ENCODE measurements at regions not wholly inside any gene's neighbourhood (a gene's known extent, or its start where the extent isn't known, plus 50 kb on each side); places are given as distances from the start of the nearest gene placed in this dataset.
A peak's percentile ranks its signal among the peaks of the same experiment; 100 is the strongest.
"Not testable (repeated sequence)": the region's sequence is repeated elsewhere in the genome, so short reads cannot be mapped to it uniquely, and the experiment has no call there.

DNA sequence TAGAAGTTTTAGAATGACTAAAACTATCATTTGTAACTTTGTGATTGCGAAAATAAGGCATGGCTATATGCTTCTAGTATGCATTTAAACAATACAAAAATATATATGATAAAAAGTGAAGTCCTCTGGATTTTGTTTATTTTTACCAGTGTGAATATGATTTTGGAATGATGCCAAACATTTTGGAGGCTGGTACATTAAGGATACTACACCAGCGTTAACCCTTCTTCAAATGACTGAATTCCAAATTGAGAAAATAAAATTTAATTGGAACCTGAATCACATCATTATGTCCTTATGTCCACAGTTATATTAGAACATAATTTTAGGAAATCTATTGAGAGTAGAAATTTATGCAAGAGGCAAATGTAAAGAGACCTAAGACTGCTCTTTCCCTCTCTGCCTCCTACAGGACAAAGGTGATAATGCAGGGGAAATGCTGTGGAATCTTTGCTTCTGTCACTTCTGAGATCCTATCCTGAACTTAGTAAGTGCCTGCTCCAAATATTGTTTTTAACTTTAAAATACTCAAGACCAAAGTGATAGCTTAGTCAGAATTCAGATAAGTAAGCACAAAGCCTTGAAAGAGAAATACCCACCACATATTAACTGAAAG, 121.1 kb upstream of the NANOGP8 start:
- DNase-seq = peak; percentile 58

- DNase-seq = no peak
Measured at GRCh38 chr15:35198197-35198596, 113.1 kb upstream of the NANOGP8 start.

GRCh38 chr15:35197754-35198153, 112.7 kb upstream of the NANOGP8 start:
- no peak for DNase-seq

DNA sequence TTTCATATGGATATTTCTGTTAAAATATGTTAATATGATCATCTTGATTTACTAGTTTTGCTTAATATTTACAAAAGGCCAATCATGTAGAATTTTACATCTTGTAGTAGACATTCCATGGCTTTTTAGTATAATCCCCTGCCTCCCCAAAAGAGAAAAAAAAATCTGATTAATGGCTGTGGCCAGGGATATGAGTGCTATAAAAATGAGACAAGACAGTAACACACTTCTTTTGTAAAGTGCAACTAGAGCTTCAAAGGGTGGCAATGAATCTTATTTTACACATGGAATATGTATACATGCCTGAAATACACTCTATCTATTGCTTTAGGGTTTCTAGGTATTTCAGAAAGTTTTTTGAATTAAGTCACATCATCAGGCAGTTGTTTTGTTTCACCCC, 112.2 kb upstream of the NANOGP8 start:
- DNase-seq = no peak

- no peak for DNase-seq
Measured at GRCh38 chr15:35196273-35196672, 111.2 kb upstream of the NANOGP8 start.

- DNase-seq = no peak
Measured at GRCh38 chr15:35195649-35196048, 110.6 kb upstream of the NANOGP8 start.

DNA sequence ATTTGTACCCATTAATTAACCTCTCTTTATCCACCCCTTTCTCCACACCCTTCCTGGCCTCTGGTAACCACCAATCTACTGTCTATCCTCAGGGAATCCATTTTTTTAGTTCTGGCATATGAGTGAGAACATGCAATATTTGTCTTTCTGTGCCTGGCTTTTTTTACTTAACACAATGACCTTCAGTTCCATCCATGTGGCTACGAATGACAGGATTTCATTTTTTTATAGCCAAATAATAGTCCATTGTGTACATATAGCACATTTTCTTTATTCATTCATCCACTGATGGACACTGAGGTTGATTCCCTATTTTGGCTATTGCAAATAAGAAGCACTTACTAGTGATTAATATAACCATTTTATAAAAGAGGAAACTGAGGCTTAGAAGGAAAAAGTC, 109.9 kb upstream of the NANOGP8 start:
- DNase-seq = no peak

DNA sequence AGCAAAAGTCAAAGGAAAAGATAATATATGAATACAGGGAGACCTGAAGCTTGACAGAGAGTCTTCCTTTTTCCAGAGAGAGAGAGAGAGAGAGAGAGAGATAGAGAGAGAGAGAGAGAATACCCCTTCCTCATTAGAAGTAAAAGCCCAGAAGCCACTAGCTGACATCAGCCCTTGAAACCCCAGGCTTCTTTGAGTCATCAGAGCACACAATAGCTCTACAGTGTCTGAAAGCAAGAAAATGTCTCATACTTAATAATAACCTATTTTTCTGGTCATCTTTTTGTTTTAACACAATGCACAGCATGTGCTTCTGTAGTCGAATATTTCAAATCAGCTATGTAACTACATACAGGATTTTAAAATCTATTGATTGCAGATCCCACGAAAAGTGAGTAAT, 109.2 kb upstream of the NANOGP8 start:
- no peak for DNase-seq

DNA sequence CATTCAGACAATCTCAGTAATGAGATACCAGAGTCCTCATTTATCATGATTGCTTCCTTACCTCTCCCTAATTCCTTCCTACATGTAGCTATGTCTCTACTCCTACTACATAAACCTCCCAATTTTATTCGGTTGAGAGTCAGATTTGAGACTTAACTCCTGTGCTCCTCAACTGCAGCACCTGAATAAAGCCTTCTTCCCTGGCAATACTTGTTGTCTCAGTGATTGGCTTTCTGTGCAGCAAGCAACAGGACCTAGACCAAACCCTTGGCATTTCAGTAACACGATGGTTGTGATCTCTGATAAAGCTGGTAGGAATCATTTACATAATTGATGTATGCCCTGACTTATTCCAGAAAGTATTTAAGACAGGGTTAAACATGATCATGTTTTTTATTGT, 106.7 kb upstream of the NANOGP8 start:
- no peak for DNase-seq

- no peak for DNase-seq
Measured at GRCh38 chr15:35186346-35186745, 101.3 kb upstream of the NANOGP8 start.

- no peak for DNase-seq
Measured at GRCh38 chr15:35184646-35185045, 99.6 kb upstream of the NANOGP8 start.

DNA sequence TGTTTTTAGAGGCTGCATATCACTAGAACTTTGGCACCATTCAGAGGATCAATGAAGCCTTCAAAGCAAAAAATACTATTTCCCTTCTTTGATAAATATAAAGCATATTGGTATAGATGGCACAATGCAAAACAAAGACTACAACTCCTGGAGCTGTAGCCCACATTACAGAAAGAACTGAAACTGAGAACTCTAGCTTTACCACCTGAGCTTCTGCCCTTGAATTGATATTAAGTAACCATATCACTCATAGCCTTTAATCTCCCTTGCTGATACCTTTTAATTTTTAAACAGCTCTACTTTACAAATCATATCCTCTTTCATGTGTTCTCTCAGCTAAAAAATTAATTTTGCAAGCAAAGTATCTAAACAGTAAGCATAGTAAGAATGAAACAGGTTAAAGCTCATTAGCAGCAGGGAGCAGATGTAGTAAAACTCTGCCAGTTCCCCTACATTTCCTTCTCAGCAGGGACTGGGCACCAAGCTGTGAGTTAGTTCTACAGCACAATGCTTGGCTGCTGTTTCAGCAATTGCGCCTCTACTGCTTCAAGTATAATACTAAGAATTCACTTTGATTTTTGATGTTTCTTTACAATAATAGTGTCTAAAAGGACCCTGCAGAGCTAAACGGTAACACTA, 97.9 kb upstream of the NANOGP8 start:
- DNase-seq = no peak

- no peak for DNase-seq
Measured at GRCh38 chr15:35181538-35181937, 96.4 kb upstream of the NANOGP8 start.

- no peak for DNase-seq
Measured at GRCh38 chr15:35179739-35180138, 94.6 kb upstream of the NANOGP8 start.

DNA sequence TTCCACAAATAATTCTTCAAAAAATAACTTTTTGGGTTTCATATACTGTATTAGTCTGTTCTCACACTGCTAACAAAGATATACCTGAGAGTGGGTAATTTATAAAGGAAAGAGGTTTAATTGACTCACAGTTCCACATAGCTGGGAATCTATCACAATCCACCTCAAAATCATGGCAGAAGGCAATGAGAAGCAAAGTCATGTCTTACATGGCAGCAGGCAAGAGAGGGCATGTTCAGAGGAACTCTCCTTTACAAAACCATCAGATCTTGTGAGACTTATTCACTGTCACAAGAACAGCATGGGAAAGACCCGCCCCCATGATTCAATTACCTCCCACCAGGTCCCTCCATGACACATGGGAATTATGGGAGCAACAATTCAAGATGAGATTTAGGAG, 93.1 kb upstream of the NANOGP8 start:
- not testable (repeated sequence) for DNase-seq

DNA sequence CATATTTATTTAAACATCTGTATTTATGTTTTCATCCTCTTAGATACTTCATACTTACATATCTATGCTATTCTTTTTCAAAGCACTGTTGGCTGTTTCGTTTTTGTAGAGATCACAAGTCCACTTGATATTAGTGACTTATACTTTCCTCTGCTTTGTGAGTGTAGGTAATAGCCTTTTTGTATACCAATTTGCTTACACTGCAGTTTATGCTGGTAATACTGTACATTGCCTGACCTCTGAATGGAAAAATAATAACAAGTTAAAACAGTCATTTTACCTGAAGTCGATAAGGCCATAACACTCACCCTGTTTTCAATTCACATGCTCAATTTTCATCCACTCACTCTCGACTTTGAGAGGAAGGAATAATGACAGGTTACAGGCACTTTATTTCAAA, 89.9 kb upstream of the NANOGP8 start:
- DNase-seq = no peak

GRCh38 chr15:35173444-35174118, 88.5 kb upstream of the NANOGP8 start:
- DNase-seq = peak; percentile 72

GRCh38 chr15:35170207-35170606, 85.1 kb upstream of the NANOGP8 start:
- DNase-seq = no peak

DNA sequence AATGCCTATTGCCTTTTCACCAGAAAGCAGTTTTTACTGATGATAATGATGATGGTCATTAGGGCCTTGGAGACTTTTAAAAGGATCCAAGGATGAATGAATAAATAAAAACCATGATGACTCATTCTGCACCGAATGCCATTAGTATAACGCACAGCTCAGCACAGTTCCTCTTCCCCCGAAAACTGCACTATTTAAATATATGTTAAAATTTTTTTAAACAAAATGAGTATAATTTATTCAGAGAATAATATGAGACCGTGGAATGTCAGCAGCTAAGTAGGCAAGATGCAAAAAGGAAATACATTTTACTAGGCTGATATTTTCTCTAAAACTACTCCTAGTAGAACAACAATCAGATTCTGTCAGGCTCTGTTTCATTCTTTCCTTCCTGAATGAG, 83.4 kb upstream of the NANOGP8 start:
- DNase-seq = no peak

- no peak for DNase-seq
Measured at GRCh38 chr15:35167675-35168074, 82.6 kb upstream of the NANOGP8 start.

GRCh38 chr15:35166730-35167359, 81.8 kb upstream of the NANOGP8 start:
- DNase-seq = peak; percentile 94

GRCh38 chr15:35161694-35162093, 76.6 kb upstream of the NANOGP8 start:
- no peak for DNase-seq

- DNase-seq = no peak
Measured at GRCh38 chr15:35159170-35159569, 74.1 kb upstream of the NANOGP8 start.

DNA sequence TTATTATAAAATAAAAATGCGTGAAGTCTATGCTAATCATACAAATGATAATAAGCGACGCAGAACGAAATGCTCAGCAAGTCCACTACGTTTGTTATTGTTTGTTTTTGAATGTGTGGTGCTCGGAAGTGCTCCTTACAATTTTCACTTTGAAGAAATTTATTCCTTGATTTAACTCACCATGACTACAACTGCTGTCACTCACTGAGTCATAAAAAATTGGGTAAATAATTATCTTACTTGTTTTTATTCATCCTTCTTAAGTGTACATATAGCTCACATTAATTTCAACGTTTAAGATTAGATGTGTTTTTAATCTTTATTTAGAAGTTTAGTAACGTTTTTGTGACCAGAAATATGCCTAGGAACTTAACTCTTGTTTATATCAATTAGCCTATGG, 66.7 kb upstream of the NANOGP8 start:
- no peak for DNase-seq

All from hematopoietic multipotent progenitor cell treated with erythropoietin and hydrocortisone succinate and interleukin-3 and kit ligand, for 6 days (in vitro differentiated cells).